Stomach (tissue), 8 donors: ENCODE measurements at regions not wholly inside any gene's neighbourhood (a gene's known extent, or its start where the extent isn't known, plus 50 kb on each side); places are given as distances from the start of the nearest gene placed in this dataset.

ENCODE experiments used
- DNase-seq, 2 donors: peaks; one replicate each; pipeline versions ENCODE4 v3.0.0 to v3.0.0-alpha.2; 2013 to 2019
- H3K27ac ChIP-seq, 5 donors: fragments of 200-600 bp in 4 of 5; sonication (generic) in 4 of 5; one replicate each; pipeline ENCODE4 v1.5.1; 2013 to 2019; ENCODE audit warnings: mild to moderate bottlenecking in 1 of 5, moderate library complexity in 1 of 5
- H3K27me3 ChIP-seq, 3 donors: fragments of 200-600 bp; sonication (generic); one replicate each; pipeline ENCODE4 v1.5.1; 2017 to 2019; ENCODE audit warnings: mixed run types in 1 of 3
- H3K36me3 ChIP-seq, 4 donors: fragments of 200-600 bp; sonication (generic); 1 replicate in 3 of 4; 2 replicates in 1 of 4; pipeline ENCODE4 v1.5.1; 2016 to 2019
- H3K4me1 ChIP-seq, 4 donors: fragments of 200-600 bp; sonication (generic); one replicate each; pipeline ENCODE4 v1.5.1; 2016 to 2019
- H3K4me3 ChIP-seq, 4 donors: fragments of 200-600 bp; sonication (generic) in 3 of 4; one replicate each; pipeline ENCODE4 v1.5.1; 2016 to 2019; ENCODE audit warnings: mild to moderate bottlenecking in 1 of 4
- H3K9me3 ChIP-seq, 4 donors: fragments of 200-600 bp; sonication (generic); one replicate each; pipeline ENCODE4 v1.5.1; 2016 to 2019
- CTCF ChIP-seq, 7 experiments: fragments of 450-650 bp in 4 of 7; fragments of 200-600 bp in 3 of 7; sonication (generic) in 3 of 7; IDR thresholded peaks; one replicate each; pipeline ENCODE4 v1.5.1; 2016 to 2019; ENCODE audit warnings: antibody characterized with exemption in 7 of 7, control low read depth in 2 of 7, mild to moderate bottlenecking in 1 of 7
- EP300 ChIP-seq: sonication (generic); formaldehyde crosslinking; IDR thresholded peaks from one replicate; pipeline ENCODE4 v1.6.1; 2017; ENCODE audit warnings: antibody characterized with exemption
- POLR2A ChIP-seq, 4 donors: fragments of 450-650 bp; IDR thresholded peaks; one replicate each; pipeline ENCODE4 v1.6.1; 2016; ENCODE audit warnings: antibody characterized with exemption in 4 of 4, control low read depth in 2 of 4, mild to moderate bottlenecking in 1 of 4, moderate library complexity in 1 of 4
- POLR2AphosphoS5 ChIP-seq, 3 donors: sonication (generic); formaldehyde crosslinking; IDR thresholded peaks; one replicate each; pipeline ENCODE4 v1.6.1; 2016; ENCODE audit warnings: antibody characterized with exemption in 3 of 3
- WGBS, 5 donors: extraction: QIAGEN DNeasy Blood & Tissue Kit in 3 of 5; methylation state at CpG; one replicate each; pipeline versions ENCODE4 v1.1.5 to v1.1.7; 2013 to 2018; 5-methylcytosine and 5-hydroxymethylcytosine counted together
- intact Hi-C: fragments of 100-400 bp; cut with DNase I; formaldehyde crosslinking; loops from one replicate; pipeline ENCODE4 v1.15.1; 2023; ENCODE audit warnings: low total_unique reads
- donor health status: healthy with polysubstance abuse.
- donor health status: Bipolar disorder and iron deficiency.
- donor health status: healthy.

- Histone ChIP-seq H3K27me3 (no peaks in the 10 kb centered on the region), H3K36me3 (no peaks in the 10 kb centered on the region), H3K9me3 (no peaks in the 10 kb centered on the region), H3K27ac (peak overlapping the region; percentile 44 to 65 (median 57)), H3K4me3 (no peak overlapping the region), H3K4me1 (peaks cover 0 to 16% (median 4%) of the 10 kb centered on the region in 4 donors)
- intact Hi-C loops: no loop called here
- TF ChIP-seq EP300 (no peak), CTCF (IDR thresholded peaks at IDR 0.05) (no peak), POLR2A (IDR thresholded peaks at IDR 0.05) (no peak), POLR2AphosphoS5 (IDR thresholded peaks at IDR 0.05) (no peak)
- peak in 1 of 2 donors; percentile 51 for DNase-seq
- 29 to 61% (median 48%) methylated on average over 4 of the region's 4 CpGs for WGBS, 5 donors
These were observed 406.7 kb upstream of the NR2F2 start for GRCh38 chr15:95923792-95924191.

GRCh38 chr15:95928822-95929221 lies 401.7 kb upstream of the NR2F2 start:
- 71 to 83% (median 77%) methylated on average over 3 of the region's 3 CpGs for WGBS, 5 donors
- TF ChIP-seq POLR2A (IDR thresholded peaks at IDR 0.05) (no peak), POLR2AphosphoS5 (IDR thresholded peaks at IDR 0.05) (no peak), CTCF (IDR thresholded peaks at IDR 0.05) (no peak), EP300 (no peak)
- H3K9me3 ChIP-seq: no peaks in the 10 kb centered on the region
- H3K36me3 ChIP-seq: no peaks in the 10 kb centered on the region
- no peaks in the 10 kb centered on the region for H3K27me3 ChIP-seq
- no peak for DNase-seq
- H3K4me1 ChIP-seq: peaks cover 0 to 14% (median 11%) of the 10 kb centered on the region in 4 donors
- intact Hi-C loops: no loop called here
- H3K4me3 ChIP-seq: no peak overlapping the region
- H3K27ac ChIP-seq: no peak overlapping the region

GRCh38 chr15:95929232-95929846 lies 401.2 kb upstream of the NR2F2 start:
- 38 to 51% (median 46%) methylated on average over 7 of the region's 7 CpGs for WGBS, 5 donors
- H3K27me3 ChIP-seq: no peaks in the 10 kb centered on the region
- TF ChIP-seq EP300: no peak
- no peak for TF ChIP-seq CTCF (IDR thresholded peaks at IDR 0.05)
- no peak for TF ChIP-seq POLR2AphosphoS5 (IDR thresholded peaks at IDR 0.05)
- no peak for TF ChIP-seq POLR2A (IDR thresholded peaks at IDR 0.05)
- intact Hi-C loops: no loop called here
- no peak overlapping the region for H3K27ac ChIP-seq
- peak in 1 of 2 donors; percentile 29 for DNase-seq
- H3K9me3 ChIP-seq: no peaks in the 10 kb centered on the region
- no peak overlapping the region for H3K4me3 ChIP-seq
- peaks cover 0 to 11% (median 9%) of the 10 kb centered on the region in 4 donors for H3K4me1 ChIP-seq
- no peaks in the 10 kb centered on the region for H3K36me3 ChIP-seq

DNA sequence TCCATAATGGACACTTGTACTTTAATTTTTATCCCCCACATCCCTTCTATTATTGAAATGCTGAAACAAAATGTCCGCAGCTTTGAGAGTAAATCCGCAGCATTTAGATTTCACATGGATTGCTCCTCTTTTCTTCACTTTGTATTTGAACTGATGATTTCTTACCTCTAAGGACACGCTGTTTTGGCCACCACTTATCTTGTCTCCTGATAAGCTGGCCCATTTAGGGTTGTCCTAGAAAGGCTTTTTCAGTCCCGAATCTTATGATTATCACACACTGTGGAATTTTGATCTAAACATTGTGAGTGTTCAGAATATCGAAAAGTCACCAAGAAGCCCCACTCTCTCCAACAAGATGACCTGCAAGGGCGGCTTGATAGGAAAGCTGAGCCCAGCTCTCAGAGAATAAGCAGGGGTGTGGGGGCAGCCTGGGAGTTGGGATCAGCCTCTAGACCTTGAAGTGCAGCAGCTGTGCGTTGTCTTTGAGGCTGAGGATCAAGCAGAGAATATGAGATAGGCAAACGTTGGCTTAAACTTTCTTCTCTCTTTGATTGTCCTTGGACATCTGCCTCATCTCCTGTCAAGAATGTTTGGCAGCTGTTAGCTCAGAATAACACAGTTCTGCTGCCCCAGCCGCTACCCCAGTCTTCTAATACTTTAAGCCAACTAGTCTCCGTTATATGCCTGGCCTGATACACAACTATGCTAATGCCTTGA lies 399.7 kb upstream of the NR2F2 start:
- TF ChIP-seq EP300: no peak
- TF ChIP-seq POLR2A (IDR thresholded peaks at IDR 0.05): no peak
- no peak for TF ChIP-seq CTCF (IDR thresholded peaks at IDR 0.05)
- no peak for TF ChIP-seq POLR2AphosphoS5 (IDR thresholded peaks at IDR 0.05)
- H3K27ac ChIP-seq: no peak overlapping the region
- H3K27me3 ChIP-seq: no peaks in the 10 kb centered on the region
- H3K9me3 ChIP-seq: peaks cover 0 to 5% (median 0%) of the 10 kb centered on the region in 4 donors
- intact Hi-C loops: no loop called here
- H3K4me3 ChIP-seq: no peak overlapping the region
- peaks cover 0 to 11% (median 8%) of the 10 kb centered on the region in 4 donors for H3K4me1 ChIP-seq
- 74 to 86% (median 82%) methylated on average over 10 of the region's 10 CpGs for WGBS, 5 donors
- no peaks in the 10 kb centered on the region for H3K36me3 ChIP-seq
- peak in 1 of 2 donors; percentile 20 for DNase-seq
